ENCODE measurements at regions not wholly inside any gene's neighbourhood (a gene's known extent, or its start where the extent isn't known, plus 50 kb on each side); places are given as distances from the start of the nearest gene placed in this dataset.

DNA sequence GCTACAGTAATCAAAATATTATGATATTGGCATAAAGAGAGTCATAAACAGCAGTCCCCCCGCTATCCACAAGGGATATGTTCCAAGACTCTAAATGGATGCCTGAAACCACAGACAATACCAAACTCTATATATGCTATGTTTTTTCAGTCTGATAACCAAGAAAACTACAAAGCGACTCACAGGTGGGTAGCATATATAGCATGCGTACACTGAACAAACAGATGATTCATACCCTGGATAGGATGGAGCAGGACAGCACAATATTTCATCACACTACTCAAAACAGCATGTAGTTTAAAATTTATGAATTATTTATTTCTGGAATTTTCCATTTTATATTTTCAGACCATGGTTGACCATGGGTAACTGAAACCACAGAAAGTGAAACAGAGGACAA lies 87.0 kb upstream of the PPP2R3A start:
- no peak for DNase-seq

DNA sequence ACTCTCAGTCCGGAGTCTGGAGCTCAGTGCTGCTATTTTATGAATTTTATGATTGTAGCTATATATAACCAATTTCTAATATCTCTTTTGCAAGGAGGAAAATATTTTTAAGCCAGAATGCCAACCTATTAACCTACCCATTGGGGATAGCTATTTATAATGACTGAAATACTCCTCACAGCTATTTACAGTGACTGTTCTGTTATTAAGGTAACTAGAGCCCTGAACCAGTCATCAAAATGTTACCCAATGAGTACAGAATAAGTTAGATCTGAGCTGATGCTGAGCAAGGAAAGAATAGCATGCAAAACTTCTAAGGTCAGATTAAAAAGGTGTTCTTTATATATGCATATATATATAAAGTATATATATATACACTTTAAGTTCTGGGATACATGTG lies 79.6 kb upstream of the PPP2R3A start:
- DNase-seq: no peak

DNA sequence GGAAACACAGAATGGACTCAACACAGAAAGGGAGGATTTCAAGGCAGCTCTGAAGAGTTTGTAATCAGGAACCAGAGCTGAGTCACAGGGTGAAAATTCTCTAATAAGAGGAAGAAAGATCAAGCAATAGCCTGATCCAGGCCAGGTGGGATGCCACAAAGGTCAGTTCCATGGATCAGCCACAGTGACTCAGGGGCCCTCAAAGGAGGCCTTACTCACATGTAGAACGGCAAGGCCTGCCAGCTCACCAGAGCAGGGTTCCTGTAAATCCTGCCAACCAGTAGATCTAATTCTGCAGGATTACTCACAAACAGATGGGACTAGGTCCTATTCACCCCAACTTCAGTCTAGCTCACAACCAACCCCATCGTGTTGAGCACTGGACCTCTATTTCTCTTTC lies 78.3 kb upstream of the PPP2R3A start:
- DNase-seq: no peak

- no peak for DNase-seq
Observed at GRCh38 chr3:135889443-135889842, 76.1 kb upstream of the PPP2R3A start.

- DNase-seq: no peak
Observed at GRCh38 chr3:135891121-135891520, 74.4 kb upstream of the PPP2R3A start.

DNA sequence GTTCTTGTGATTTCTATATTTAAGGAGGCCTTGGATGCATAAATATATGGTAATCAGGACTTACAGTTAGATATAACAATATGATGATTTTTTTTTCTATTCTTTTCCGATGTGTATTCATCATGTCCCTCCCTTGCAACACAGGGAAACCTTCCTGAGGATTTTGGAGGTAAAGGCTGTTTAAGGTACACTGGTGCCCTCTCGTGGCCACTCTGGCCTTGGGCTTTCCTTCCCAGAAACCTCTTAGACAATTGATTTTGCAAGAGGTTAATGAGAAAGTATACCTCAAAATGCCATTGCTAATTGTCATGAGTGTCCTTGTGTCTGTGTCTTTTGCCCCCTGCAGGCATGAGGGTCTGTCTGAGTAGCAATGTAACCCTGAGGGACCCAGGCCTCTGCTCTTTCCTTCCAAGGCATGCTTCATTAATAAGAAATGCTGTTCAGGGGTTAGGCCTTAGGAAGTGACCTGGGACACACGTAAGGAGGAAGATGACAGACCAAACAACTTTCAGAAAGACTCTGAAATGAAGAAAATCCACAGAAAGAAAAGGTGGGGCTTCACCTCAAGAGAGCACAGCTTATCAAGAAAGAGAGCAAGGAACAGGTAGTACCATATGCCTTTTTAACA lies 70.3 kb upstream of the PPP2R3A start:
- DNase-seq: peak; percentile 63

- DNase-seq: no peak
Observed at GRCh38 chr3:135895734-135896121, 69.8 kb upstream of the PPP2R3A start.

GRCh38 chr3:135896613-135897012 lies 68.9 kb upstream of the PPP2R3A start:
- no peak for DNase-seq

- no peak for DNase-seq
Observed at GRCh38 chr3:135897715-135898114, 67.8 kb upstream of the PPP2R3A start.

GRCh38 chr3:135898774-135899173 lies 66.8 kb upstream of the PPP2R3A start:
- no peak for DNase-seq

- no peak for DNase-seq
Observed at GRCh38 chr3:135905058-135905724, 60.3 kb upstream of the PPP2R3A start.

GRCh38 chr3:135907422-135908165 lies 57.9 kb upstream of the PPP2R3A start:
- no peak for DNase-seq

- no peak for DNase-seq
Observed at GRCh38 chr3:135908225-135908624, 57.3 kb upstream of the PPP2R3A start.

DNA sequence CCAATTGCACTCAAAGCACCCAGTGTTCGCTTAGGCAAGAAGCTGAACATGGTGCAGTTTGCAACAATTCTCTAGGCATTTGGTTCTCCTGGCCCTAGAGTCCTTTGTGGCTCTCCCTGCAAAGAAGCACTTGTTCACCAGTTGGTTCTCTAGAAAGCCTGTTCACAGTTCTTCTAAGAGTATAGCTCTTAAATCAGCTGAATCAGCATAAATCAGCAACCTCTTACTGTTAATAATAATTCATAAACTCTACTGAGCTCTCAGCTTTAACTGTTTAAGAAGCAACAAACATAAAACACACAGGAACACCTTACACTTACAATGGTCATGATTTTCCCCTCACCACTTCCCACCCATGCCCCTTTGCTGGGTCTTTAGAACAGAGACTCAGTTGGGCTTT lies 56.8 kb upstream of the PPP2R3A start:
- DNase-seq: no peak

DNA sequence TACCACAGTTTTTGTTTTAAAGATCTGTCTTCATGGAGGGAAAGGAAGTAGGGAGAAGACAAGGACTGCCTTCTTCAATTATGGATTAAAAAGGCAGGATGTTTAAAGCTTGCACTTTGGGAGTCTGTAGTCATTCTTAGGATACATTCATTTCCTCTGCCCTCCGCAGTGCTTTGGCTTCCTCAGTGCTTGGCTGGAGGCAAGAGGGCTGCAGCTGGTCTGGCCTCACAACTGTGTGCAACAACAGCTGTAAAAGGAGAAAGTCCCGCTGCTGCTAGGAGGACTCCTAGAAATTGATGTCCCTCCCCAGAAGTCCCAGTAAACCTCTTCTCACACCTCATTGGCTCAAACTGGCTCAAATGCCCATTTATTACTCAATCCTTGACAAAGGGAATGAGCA lies 54.4 kb upstream of the PPP2R3A start:
- DNase-seq: no peak

- no peak for DNase-seq
Observed at GRCh38 chr3:135915206-135915605, 50.3 kb upstream of the PPP2R3A start.
